GM12872 (cell line): ENCODE measurements at regions not wholly inside any gene's neighbourhood (a gene's known extent, or its start where the extent isn't known, plus 50 kb on each side); places are given as distances from the start of the nearest gene placed in this dataset.

ENCODE experiments used
- TF ChIP-seq, protein P1 (sequence below): IDR thresholded peaks from 3 replicates; pipeline ENCODE4 v1.5.1; 2011; ENCODE audit warnings: low read depth, mild to moderate bottlenecking, low read length, moderate library complexity; ENCODE audit not compliant: insufficient read depth

DNA sequence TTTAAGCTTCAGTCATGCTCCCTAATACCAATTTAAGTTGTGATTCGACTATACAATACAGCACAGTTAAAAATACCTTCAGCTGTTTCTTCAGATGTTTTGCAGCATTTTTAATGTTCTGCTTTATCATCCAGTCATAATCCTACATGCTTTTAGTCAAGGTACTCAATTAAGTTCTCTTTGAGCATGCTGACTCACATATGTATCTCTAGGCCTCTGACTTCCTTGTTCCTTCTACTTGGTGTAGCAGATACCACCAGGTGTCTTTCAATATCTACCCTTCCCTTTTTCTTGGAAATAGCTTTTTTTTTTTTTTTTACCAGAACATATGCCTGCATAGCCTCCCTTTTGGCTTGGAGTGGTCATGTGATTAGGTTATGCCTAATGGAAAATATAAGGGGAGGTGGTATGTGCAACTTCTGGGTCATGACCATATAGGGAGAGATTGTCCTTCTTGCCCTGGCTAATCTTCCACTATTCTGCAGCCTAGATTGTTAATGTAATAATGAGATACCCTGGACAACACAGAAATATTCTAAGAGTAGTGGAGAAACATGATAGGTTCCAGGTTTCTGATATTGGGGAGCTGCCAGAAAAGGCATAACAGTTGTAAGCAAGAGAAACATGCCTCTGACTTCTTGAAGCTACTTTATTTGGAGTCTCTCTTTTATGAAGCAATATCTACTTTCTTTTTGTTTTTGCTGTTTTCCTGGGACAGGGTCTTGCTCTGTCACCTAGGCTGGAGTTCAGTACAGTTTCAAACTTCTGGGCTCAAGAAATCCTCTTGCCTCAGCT, 737.2 kb upstream of the SLIT2 start:
- TF ChIP-seq, protein P1, sequence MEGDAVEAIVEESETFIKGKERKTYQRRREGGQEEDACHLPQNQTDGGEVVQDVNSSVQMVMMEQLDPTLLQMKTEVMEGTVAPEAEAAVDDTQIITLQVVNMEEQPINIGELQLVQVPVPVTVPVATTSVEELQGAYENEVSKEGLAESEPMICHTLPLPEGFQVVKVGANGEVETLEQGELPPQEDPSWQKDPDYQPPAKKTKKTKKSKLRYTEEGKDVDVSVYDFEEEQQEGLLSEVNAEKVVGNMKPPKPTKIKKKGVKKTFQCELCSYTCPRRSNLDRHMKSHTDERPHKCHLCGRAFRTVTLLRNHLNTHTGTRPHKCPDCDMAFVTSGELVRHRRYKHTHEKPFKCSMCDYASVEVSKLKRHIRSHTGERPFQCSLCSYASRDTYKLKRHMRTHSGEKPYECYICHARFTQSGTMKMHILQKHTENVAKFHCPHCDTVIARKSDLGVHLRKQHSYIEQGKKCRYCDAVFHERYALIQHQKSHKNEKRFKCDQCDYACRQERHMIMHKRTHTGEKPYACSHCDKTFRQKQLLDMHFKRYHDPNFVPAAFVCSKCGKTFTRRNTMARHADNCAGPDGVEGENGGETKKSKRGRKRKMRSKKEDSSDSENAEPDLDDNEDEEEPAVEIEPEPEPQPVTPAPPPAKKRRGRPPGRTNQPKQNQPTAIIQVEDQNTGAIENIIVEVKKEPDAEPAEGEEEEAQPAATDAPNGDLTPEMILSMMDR = no peak

DNA sequence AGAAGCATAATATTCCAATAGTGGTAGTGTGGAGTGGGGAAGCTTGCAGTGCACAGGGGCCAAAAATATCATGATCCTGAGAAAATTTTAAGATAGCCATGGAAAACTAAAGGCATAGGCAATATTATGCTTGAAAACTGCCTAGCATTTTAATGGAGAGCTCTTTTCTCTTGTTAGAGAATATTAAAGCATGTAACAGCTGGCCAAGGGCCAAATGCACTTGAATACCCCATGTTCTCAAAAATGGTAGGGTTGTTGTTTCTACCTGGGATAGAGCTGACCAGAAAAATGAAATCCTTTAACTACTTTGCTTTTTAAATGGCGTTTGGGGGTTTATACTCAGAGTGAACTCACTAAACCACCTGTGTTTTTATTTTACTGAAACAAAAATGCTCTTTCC, 739.6 kb upstream of the SLIT2 start:
- TF ChIP-seq, protein P1 = no peak

DNA sequence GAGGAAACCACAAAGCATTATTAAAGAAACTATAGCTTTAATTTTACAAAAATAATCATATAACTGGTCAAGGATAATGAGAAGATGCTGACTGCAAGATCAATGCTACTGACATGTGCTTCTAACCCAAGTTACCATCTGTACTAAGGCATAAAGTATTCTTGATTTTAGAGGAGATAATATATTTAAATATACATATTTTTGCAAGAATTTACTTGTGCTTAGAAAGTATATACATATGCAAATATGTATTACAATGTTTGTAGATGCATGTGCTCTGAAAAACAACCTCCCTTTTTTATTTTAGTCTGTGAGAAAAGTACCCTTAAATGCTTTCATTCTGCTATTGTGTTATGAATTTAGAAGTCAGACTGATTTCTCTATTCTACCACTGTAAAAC, 740.7 kb upstream of the SLIT2 start:
- TF ChIP-seq, protein P1 = no peak

DNA sequence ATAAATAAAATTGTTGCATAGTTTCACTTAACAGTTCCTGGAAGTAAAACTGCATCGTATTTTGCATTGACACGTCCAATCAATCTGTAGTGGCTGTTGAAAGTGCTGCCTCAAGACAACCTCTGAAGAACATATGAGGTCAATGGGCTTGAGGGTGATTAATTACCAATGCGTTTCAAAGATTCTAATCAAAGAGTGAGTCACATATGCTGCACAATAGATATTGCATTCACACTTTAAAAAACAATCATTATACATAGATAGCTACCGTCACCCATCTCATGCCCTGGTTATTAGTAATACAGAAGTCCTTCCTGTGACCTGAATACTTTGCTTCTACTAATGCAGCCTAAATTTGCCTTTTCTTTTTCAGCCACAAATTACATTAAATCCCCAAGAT, 743.3 kb upstream of the SLIT2 start:
- TF ChIP-seq, protein P1 = no peak

DNA sequence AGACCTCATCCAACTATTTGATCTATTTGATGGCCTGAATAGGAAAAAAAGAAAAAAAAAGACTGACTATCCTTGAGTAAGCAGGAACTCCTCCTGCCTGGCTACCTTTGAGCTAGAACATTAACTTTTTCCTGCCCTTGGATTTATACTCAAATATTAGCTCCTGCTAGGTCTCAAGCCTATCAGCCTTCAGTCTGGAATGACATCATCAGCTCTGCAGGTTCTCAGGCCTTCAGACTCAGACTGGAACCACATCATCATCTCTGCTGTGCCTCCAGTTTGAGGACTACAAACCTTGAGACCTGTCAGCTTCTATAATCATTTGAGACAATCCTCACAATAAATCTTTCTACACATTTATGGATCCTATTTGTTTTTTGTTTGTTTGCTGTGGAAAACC, 754.0 kb upstream of the SLIT2 start:
- TF ChIP-seq, protein P1 = no peak

DNA sequence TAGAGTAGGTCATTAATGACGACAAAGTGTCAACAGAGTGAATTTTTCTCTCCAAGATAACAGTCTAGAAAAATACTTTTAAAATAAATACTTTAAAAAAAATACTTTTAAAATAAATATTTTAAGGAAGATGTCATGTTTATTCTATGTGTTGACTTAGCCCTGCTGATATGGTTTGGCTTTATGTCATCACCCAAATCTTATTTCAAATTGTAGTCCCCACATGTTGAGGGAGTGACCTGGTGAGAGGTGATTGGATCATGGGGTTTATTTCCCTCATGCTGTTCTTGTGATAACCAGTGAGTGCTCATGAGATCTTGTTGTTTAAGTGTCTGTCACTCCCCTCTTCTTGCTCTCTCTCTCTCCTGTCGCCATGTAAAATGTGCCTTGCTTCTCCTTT, 754.9 kb upstream of the SLIT2 start:
- TF ChIP-seq, protein P1 = no peak

DNA sequence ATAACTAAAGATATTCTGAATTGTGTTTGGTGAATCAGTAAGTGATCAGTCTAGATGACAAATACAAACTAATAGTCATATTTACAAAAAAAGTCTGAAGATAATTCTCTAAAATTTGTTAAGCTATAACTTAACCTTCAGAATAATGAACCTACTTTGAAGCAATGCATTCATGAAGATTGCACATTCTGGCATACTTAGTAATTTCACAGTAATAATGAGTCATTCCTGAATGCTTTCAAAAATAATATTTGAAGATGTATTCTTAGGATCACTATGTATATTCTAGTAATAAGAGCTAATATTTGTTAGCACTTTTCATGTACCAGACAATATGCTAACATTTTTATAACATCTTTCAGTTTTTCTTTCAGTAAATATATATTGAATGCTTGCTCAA, 756.7 kb upstream of the SLIT2 start:
- TF ChIP-seq, protein P1 = no peak

DNA sequence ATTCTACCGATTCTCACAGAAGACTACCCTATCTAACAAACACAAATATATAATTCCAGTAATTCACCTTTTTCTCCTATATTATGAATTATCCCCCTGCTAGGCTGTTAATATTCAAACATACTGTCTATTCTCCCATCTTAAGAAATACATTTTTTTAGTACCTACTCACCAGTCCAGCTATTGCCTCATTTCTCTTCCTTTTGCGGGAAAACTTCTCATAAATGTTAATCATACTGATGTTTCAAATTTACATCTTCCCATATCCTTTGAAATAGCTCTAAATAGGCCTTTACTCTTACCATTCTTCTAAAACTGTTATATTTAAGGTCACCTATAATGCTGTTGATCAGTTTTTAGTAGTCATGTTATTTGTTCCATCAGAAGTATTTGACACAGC, 759.1 kb upstream of the SLIT2 start:
- TF ChIP-seq, protein P1 = no peak
